Stomach smooth muscle (tissue), 2 donors: ENCODE measurements at regions not wholly inside any gene's neighbourhood (a gene's known extent, or its start where the extent isn't known, plus 50 kb on each side); places are given as distances from the start of the nearest gene placed in this dataset.
A peak's percentile ranks its signal among the peaks of the same experiment; 100 is the strongest.

Experiments
- H3K27ac ChIP-seq: one replicate; pipeline ENCODE4 v1.7.0; 2013; ENCODE audit warnings: mild to moderate bottlenecking, low read length, inconsistent platforms
- H3K27me3 ChIP-seq, 2 donors: one replicate each; pipeline ENCODE4 v1.7.0; 2013; ENCODE audit warnings: low read length in 2 of 2; ENCODE audit not compliant: insufficient read depth in 2 of 2, control insufficient read depth in 1 of 2
- H3K36me3 ChIP-seq, 2 donors: one replicate each; pipeline ENCODE4 v1.7.0; 2013; ENCODE audit warnings: low read length in 2 of 2; ENCODE audit not compliant: control insufficient read depth in 2 of 2, insufficient read depth in 2 of 2
- H3K4me1 ChIP-seq: one replicate; pipeline ENCODE4 v1.7.0; 2013; ENCODE audit warnings: low read length; ENCODE audit not compliant: control insufficient read depth, insufficient read depth
- H3K4me3 ChIP-seq, 2 donors: one replicate each; pipeline ENCODE4 v1.7.0; 2013; ENCODE audit warnings: low read length in 2 of 2
- H3K9ac ChIP-seq, 2 donors: one replicate each; pipeline ENCODE4 v1.7.0; 2013; ENCODE audit warnings: low read length in 2 of 2, mild to moderate bottlenecking in 1 of 2
- H3K9me3 ChIP-seq, 2 donors: one replicate each; pipeline ENCODE4 v1.7.0; 2013; ENCODE audit warnings: low read length in 2 of 2; ENCODE audit not compliant: control insufficient read depth in 2 of 2
- donor health status: healthy.
- donor health status: Pancreatic carcinoma.

GRCh38 chr3:84547971-84548970, 410.5 kb upstream of the CADM2 start:
- no peak overlapping the region for H3K9ac ChIP-seq
- H3K9me3 ChIP-seq: no peaks in the 10 kb centered on the region
- H3K36me3 ChIP-seq: no peaks in the 10 kb centered on the region
- H3K4me3 ChIP-seq: peak overlapping the region in 1 of 2 donors; percentile 9
- no peak overlapping the region for H3K27ac ChIP-seq
- no peaks in the 10 kb centered on the region for H3K4me1 ChIP-seq
- H3K27me3 ChIP-seq: no peaks in the 10 kb centered on the region

GRCh38 chr3:84555629-84556028, 403.2 kb upstream of the CADM2 start:
- Histone ChIP-seq H3K9me3 (no peaks in the 10 kb centered on the region), H3K9ac (no peak overlapping the region), H3K27ac (no peak overlapping the region), H3K4me3 (no peak overlapping the region), H3K27me3 (no peaks in the 10 kb centered on the region), H3K4me1 (no peaks in the 10 kb centered on the region), H3K36me3 (no peaks in the 10 kb centered on the region)

GRCh38 chr3:84566256-84566655, 392.5 kb upstream of the CADM2 start:
- H3K27ac ChIP-seq: no peak overlapping the region

GRCh38 chr3:84567796-84568195, 391.0 kb upstream of the CADM2 start:
- Histone ChIP-seq H3K27ac (no peak overlapping the region), H3K9me3 (no peaks in the 10 kb centered on the region), H3K36me3 (no peaks in the 10 kb centered on the region), H3K4me1 (no peaks in the 10 kb centered on the region), H3K27me3 (no peaks in the 10 kb centered on the region), H3K4me3 (no peak overlapping the region), H3K9ac (no peak overlapping the region)

More at GRCh38 chr3:84566256-84566655, 392.5 kb upstream of the CADM2 start:
- H3K36me3 ChIP-seq: no peaks in the 10 kb centered on the region
- H3K9ac ChIP-seq: no peak overlapping the region
- H3K27me3 ChIP-seq: no peaks in the 10 kb centered on the region
- H3K9me3 ChIP-seq: no peaks in the 10 kb centered on the region
- H3K4me3 ChIP-seq: no peak overlapping the region
- H3K4me1 ChIP-seq: no peaks in the 10 kb centered on the region

- Histone ChIP-seq H3K36me3 (no peaks in the 10 kb centered on the region), H3K4me1 (no peaks in the 10 kb centered on the region), H3K9ac (no peak overlapping the region)
Measured at GRCh38 chr3:84573962-84574361, 384.8 kb upstream of the CADM2 start.

GRCh38 chr3:84586427-84586826, 372.4 kb upstream of the CADM2 start:
- Histone ChIP-seq H3K36me3 (no peaks in the 10 kb centered on the region), H3K27ac (no peak overlapping the region), H3K27me3 (no peaks in the 10 kb centered on the region), H3K9me3 (no peaks in the 10 kb centered on the region), H3K4me3 (no peak overlapping the region), H3K9ac (no peak overlapping the region), H3K4me1 (no peaks in the 10 kb centered on the region)

More at GRCh38 chr3:84573962-84574361, 384.8 kb upstream of the CADM2 start:
- Histone ChIP-seq H3K27me3 (no peaks in the 10 kb centered on the region), H3K27ac (no peak overlapping the region), H3K9me3 (no peaks in the 10 kb centered on the region), H3K4me3 (no peak overlapping the region)

- no peaks in the 10 kb centered on the region for H3K9me3 ChIP-seq
Measured at GRCh38 chr3:84600703-84601225, 358.0 kb upstream of the CADM2 start.

GRCh38 chr3:84601303-84601702, 357.5 kb upstream of the CADM2 start:
- H3K4me1 ChIP-seq: no peaks in the 10 kb centered on the region
- no peak overlapping the region for H3K27ac ChIP-seq
- H3K4me3 ChIP-seq: no peak overlapping the region
- no peaks in the 10 kb centered on the region for H3K27me3 ChIP-seq
- no peaks in the 10 kb centered on the region for H3K9me3 ChIP-seq
- H3K9ac ChIP-seq: no peak overlapping the region
- H3K36me3 ChIP-seq: no peaks in the 10 kb centered on the region

More at GRCh38 chr3:84600703-84601225, 358.0 kb upstream of the CADM2 start:
- H3K27me3 ChIP-seq: no peaks in the 10 kb centered on the region
- H3K27ac ChIP-seq: no peak overlapping the region
- no peak overlapping the region for H3K4me3 ChIP-seq
- no peaks in the 10 kb centered on the region for H3K36me3 ChIP-seq
- no peak overlapping the region for H3K9ac ChIP-seq
- no peaks in the 10 kb centered on the region for H3K4me1 ChIP-seq

- Histone ChIP-seq H3K9ac (no peak overlapping the region), H3K9me3 (no peaks in the 10 kb centered on the region), H3K36me3 (no peaks in the 10 kb centered on the region), H3K27me3 (no peaks in the 10 kb centered on the region), H3K4me3 (no peak overlapping the region), H3K27ac (no peak overlapping the region), H3K4me1 (no peaks in the 10 kb centered on the region)
Measured at GRCh38 chr3:84621823-84622222, 337.0 kb upstream of the CADM2 start.

- no peaks in the 10 kb centered on the region for H3K4me1 ChIP-seq
- no peak overlapping the region for H3K9ac ChIP-seq
- H3K36me3 ChIP-seq: no peaks in the 10 kb centered on the region
- H3K9me3 ChIP-seq: no peaks in the 10 kb centered on the region
- H3K27ac ChIP-seq: no peak overlapping the region
- H3K27me3 ChIP-seq: no peaks in the 10 kb centered on the region
- H3K4me3 ChIP-seq: no peak overlapping the region
Measured at GRCh38 chr3:84634668-84635067, 324.1 kb upstream of the CADM2 start.

- H3K9me3 ChIP-seq: no peaks in the 10 kb centered on the region
- H3K27ac ChIP-seq: no peak overlapping the region
- H3K4me3 ChIP-seq: no peak overlapping the region
- H3K36me3 ChIP-seq: no peaks in the 10 kb centered on the region
- no peaks in the 10 kb centered on the region for H3K4me1 ChIP-seq
- no peak overlapping the region for H3K9ac ChIP-seq
- no peaks in the 10 kb centered on the region for H3K27me3 ChIP-seq
Measured at GRCh38 chr3:84637272-84637671, 321.5 kb upstream of the CADM2 start.
